ENCODE measurements at regions not wholly inside any gene's neighbourhood (a gene's known extent, or its start where the extent isn't known, plus 50 kb on each side); places are given as distances from the start of the nearest gene placed in this dataset.

DNA sequence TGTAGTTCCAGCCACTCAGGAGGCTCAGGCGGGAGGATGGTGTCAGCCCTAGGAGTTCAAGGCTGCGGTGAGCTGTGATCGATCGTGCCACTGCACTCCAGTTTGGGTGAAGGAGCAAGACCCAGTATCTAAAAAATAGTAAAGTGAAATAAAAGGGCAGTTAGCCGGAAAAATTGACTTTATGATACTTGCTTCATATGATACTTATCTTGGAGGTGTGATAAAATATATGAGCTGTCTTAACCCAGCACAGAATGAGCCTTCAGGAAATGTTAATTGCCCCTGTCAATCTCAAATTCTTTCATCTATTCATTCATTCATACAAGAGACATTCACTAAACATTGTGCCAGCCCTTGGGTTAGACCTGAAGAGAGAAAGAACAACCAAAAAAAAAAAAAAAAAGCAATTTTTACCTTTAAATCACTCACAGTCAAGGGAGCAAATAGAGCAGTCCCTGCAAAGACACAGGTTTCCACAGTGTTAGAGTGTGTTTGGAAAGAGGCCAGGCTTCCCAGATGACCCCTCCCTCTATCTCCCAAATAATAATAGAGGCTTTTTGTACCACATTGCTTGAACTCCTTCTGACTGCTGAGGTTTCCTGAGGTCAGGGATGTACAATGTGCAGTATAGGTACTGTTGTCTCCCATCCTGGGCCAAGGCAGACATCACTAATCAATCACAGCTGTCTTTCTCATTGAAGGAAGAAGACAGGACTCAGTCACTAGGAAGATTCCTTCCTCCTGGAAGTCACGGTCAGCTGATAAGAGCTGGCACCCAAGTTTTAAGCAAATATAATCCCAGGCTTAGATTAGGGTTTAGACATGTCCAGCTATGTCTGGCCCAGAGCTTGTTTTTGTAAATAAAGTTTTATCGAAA, 454.6 kb downstream of the MIAT start:
- DNase-seq: no peak
- in situ Hi-C loops (cut with MboI; ENCODE audit: low pct_unique_long_range_greater_than_20kb, low sequenced_read_pairs): no loop called here

- peak; percentile 39 for DNase-seq
- in situ Hi-C loops (cut with MboI; ENCODE audit: low pct_unique_long_range_greater_than_20kb, low sequenced_read_pairs): no loop called here
Measured at GRCh38 chr22:27113211-27113635, 455.8 kb downstream of the MIAT start.

- in situ Hi-C loops (cut with MboI; ENCODE audit: low pct_unique_long_range_greater_than_20kb, low sequenced_read_pairs): no loop called here
- DNase-seq: no peak
Measured at GRCh38 chr22:27113641-27114040, 456.3 kb downstream of the MIAT start.

DNA sequence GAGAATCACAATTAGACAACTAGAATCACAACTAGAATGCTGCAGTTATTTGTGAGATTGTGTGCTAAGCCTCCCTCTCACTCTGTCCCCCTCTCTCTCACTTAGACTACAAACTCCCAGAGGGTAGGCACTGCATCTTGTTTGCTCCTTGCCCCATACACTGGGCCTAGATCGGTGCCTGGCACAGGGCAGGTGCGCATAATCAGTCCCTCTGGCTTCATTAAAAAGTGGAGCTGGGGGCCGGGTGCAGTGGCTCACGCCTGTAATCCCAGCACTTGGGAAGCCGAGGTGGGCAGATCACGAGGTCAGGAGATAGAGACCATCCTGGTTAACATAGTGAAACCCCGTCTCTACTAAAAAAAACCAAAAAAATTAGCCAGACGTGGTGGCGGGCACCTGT, 456.8 kb downstream of the MIAT start:
- in situ Hi-C loops (cut with MboI; ENCODE audit: low pct_unique_long_range_greater_than_20kb, low sequenced_read_pairs): no loop called here
- DNase-seq: no peak

DNA sequence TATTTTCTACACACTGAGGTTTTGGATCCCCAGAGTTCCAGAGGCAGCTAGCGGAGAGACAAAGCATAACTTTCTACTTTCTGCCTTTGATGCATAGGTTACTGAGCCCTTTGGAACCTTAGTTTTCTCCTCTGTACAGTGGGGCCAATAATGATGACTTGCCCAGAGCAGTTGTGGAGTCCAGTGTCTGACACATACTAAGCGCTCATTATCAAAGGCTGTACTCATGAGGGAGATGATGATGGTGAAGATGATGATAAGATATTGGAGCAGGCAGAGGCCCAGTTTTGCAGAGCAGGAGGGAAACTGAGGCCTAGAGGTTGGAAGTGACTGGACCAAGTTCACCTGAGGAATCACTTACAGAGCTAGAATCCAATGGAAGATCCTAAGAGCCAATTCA, 458.0 kb downstream of the MIAT start:
- in situ Hi-C loops (cut with MboI; ENCODE audit: low pct_unique_long_range_greater_than_20kb, low sequenced_read_pairs): no loop called here
- no peak for DNase-seq

- no peak for DNase-seq
- in situ Hi-C loops (cut with MboI; ENCODE audit: low pct_unique_long_range_greater_than_20kb, low sequenced_read_pairs): no loop called here
Measured at GRCh38 chr22:27115816-27116256, 458.4 kb downstream of the MIAT start.

GRCh38 chr22:27116312-27117086, 459.1 kb downstream of the MIAT start:
- in situ Hi-C loops (cut with MboI; ENCODE audit: low pct_unique_long_range_greater_than_20kb, low sequenced_read_pairs): no loop called here
- no peak for DNase-seq

DNA sequence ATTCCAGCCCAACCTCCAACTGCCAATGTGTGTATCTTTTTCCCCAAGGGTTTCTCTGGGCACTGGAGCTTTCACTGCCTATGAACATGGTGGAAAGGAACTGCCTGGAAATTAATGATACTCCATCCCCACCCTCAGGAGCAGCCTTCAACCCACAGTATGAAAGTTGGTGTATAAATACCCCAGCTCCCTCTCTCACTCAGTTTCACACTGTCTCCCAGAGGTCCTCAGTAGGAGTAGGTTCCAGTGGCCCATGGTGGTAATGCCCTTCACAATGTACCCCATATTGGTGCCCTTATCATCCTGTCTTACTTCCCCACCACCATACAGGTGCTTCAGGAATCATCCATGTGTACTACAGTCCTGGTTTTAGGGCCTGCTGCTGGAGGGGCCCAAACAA, 462.6 kb downstream of the MIAT start:
- in situ Hi-C loops (cut with MboI; ENCODE audit: low pct_unique_long_range_greater_than_20kb, low sequenced_read_pairs): no loop called here
- no peak for DNase-seq

GRCh38 chr22:27122574-27122973, 465.2 kb downstream of the MIAT start:
- in situ Hi-C loops (cut with MboI; ENCODE audit: low pct_unique_long_range_greater_than_20kb, low sequenced_read_pairs): no loop called here
- no peak for DNase-seq

GRCh38 chr22:27123880-27124279, 466.5 kb downstream of the MIAT start:
- in situ Hi-C loops (cut with MboI; ENCODE audit: low pct_unique_long_range_greater_than_20kb, low sequenced_read_pairs): no loop called here
- DNase-seq: no peak

GRCh38 chr22:27124351-27124966, 467.1 kb downstream of the MIAT start:
- DNase-seq: peak; percentile 15
- in situ Hi-C loops (cut with MboI; ENCODE audit: low pct_unique_long_range_greater_than_20kb, low sequenced_read_pairs): no loop called here

- no peak for DNase-seq
- in situ Hi-C loops (cut with MboI; ENCODE audit: low pct_unique_long_range_greater_than_20kb, low sequenced_read_pairs): no loop called here
Measured at GRCh38 chr22:27125539-27125938, 468.2 kb downstream of the MIAT start.

GRCh38 chr22:27127911-27128310, 470.5 kb downstream of the MIAT start:
- DNase-seq: no peak
- in situ Hi-C loops (cut with MboI; ENCODE audit: low pct_unique_long_range_greater_than_20kb, low sequenced_read_pairs): no loop called here

GRCh38 chr22:27128461-27129085, 471.2 kb downstream of the MIAT start:
- in situ Hi-C loops (cut with MboI; ENCODE audit: low pct_unique_long_range_greater_than_20kb, low sequenced_read_pairs): no loop called here

GRCh38 chr22:27129266-27129665, 471.9 kb downstream of the MIAT start:
- DNase-seq: no peak
- in situ Hi-C loops (cut with MboI; ENCODE audit: low pct_unique_long_range_greater_than_20kb, low sequenced_read_pairs): no loop called here

More at GRCh38 chr22:27128461-27129085, 471.2 kb downstream of the MIAT start:
- DNase-seq: no peak

DNA sequence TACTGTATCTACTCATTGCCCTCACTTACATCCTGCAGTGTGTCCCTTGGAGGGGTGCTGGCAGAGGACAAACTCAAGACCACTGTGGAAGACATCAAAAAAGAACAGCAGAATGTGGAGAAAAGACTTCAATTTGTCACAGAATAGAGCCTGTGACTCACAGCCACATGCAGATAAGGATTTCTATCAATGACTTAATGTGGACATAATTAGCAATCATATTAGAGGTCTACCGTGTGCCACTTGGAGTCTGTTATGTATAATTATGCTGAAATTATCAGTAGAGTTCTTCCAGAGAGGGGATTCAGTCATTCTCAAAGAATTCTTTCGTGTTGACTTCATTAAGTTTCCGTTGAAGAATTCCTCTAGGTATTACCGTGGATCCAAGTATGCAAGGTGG, 473.5 kb downstream of the MIAT start:
- in situ Hi-C loops (cut with MboI; ENCODE audit: low pct_unique_long_range_greater_than_20kb, low sequenced_read_pairs): no loop called here

DNA sequence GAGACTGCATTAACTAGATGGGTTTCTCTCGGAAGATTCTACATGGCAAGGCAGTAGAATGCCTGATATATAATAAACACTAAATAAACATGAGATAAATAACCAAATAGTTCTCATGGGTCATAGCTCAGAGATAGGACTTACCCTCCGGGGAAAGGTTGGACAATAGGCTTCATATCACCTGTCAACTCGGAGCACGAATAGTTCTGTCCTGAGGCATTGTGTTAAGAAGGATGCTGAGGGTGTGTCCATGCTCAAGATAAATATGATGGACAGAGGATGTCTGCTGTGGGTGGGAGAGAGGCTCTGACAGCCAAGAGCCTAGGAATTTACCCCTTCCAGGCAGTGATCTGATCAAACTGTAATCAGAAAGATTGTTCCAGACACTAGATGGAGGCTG, 474.0 kb downstream of the MIAT start:
- in situ Hi-C loops (cut with MboI; ENCODE audit: low pct_unique_long_range_greater_than_20kb, low sequenced_read_pairs): no loop called here
- no peak for DNase-seq

More for the DNA sequence above, 473.5 kb downstream of the MIAT start:
- no peak for DNase-seq

- DNase-seq: no peak
- in situ Hi-C loops (cut with MboI; ENCODE audit: low pct_unique_long_range_greater_than_20kb, low sequenced_read_pairs): no loop called here
Measured at GRCh38 chr22:27132400-27132799, 475.0 kb downstream of the MIAT start.

DNA sequence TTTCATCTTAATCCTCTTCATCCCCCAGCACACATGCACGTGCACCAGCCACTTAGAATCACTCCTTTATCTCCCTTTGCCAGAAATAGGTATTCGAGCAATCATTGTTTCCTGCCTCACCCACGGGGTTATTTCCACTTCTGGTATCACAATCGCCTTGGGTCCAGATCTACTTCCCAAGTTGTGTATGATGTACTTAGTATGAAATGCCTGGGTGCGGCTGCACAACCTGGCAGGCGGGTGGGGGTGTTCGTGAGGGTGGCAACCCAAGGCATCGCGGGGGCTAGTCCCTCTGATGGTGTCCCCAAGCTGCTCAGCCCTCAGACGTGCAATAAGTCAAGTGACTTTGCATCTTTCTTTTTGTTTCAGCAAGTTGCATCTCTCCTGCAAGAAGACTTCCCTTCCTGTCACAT, 475.6 kb downstream of the MIAT start:
- no peak for DNase-seq
- in situ Hi-C loops (cut with MboI; ENCODE audit: low pct_unique_long_range_greater_than_20kb, low sequenced_read_pairs): no loop called here
